ENCODE measurements at regions not wholly inside any gene's neighbourhood (a gene's known extent, or its start where the extent isn't known, plus 50 kb on each side); places are given as distances from the start of the nearest gene placed in this dataset.

GRCh38 chr6:132084811-132085509 is 133.8 kb upstream of the CCN2 start:
- POLR2A ChIA-PET: no interaction called here
- no peak overlapping the region for H3K27ac ChIP-seq (ENCODE audit: low read depth, low read length)

More at GRCh38 chr6:132084811-132085509, 133.8 kb upstream of the CCN2 start:
- Histone ChIP-seq H3K4me3 (replicated peaks in 1 of 2; ENCODE audit: low read depth in 1 of 2, low read length in 2 of 2) (no peak overlapping the region), H3K79me2 (ENCODE audit: insufficient read depth, low read length) (no peaks in the 10 kb centered on the region), H3K9me2 (ENCODE audit: insufficient read depth) (no peaks in the 10 kb centered on the region), H2AFZ (ENCODE audit: low read depth, low read length, poor library complexity, severe bottlenecking) (peak overlapping the region; percentile 2), H4K20me1 (ENCODE audit: insufficient read depth) (no peaks in the 10 kb centered on the region), H3K9ac (ENCODE audit: low read length) (no peak overlapping the region), H3K27me3 (ENCODE audit: insufficient read depth, low read length) (no peaks in the 10 kb centered on the region), H3K9me3 (ENCODE audit: control insufficient read depth in 1 of 2, insufficient read depth in 1 of 2, low read depth in 1 of 2, low read length in 2 of 2) (no peaks in the 10 kb centered on the region), H3K4me2 (ENCODE audit: low read length) (no peak overlapping the region), H3K4me1 (ENCODE audit: control insufficient read depth in 1 of 2, insufficient read depth in 2 of 2, low read length in 2 of 2) (no peaks in the 10 kb centered on the region), H3K36me3 (ENCODE audit: control insufficient read depth in 1 of 2, insufficient read depth in 2 of 2, low read length in 2 of 2) (no peaks in the 10 kb centered on the region)
- CTCF ChIA-PET: no interaction called here
- BruUV-seq (replicated peaks): no TSS peak
- RAD21 ChIA-PET (ENCODE audit: low non-redundant PET in 1 of 2, low total read pairs in 2 of 2, uncharacterized antibody in 2 of 2, unreplicated experiment in 2 of 2): no interaction called here
- intact Hi-C loops (cut with micrococcal nuclease): no loop called here
- TF ChIP-seq SP1 (IDR thresholded peaks at IDR 0.05; ENCODE audit: low read depth) (no peak), CTCF (IDR thresholded peaks at IDR 0.05 in 2 of 3, conservative IDR thresholded peaks at IDR 0.05 in 1 of 3; ENCODE audit: borderline replicate concordance in 1 of 3, insufficient read depth in 1 of 3, low read depth in 2 of 3, low read length in 2 of 3) (no peak), YY1 (IDR thresholded peaks at IDR 0.05; ENCODE audit: extremely low read depth, insufficient replicate concordance, low read depth, low read length) (no peak), ELF1 (IDR thresholded peaks at IDR 0.05; ENCODE audit: borderline replicate concordance, low read depth) (no peak), EGR1 (IDR thresholded peaks at IDR 0.05; ENCODE audit: low read depth) (no peak), CBX3 (IDR thresholded peaks at IDR 0.05; ENCODE audit: low read depth) (no peak), CEBPB (IDR thresholded peaks at IDR 0.05; ENCODE audit: low read depth) (no peak), POLR2AphosphoS5 (IDR thresholded peaks at IDR 0.05; ENCODE audit: low read depth, low read length) (no peak), MAX (IDR thresholded peaks at IDR 0.05) (no peak), ZFX (IDR thresholded peaks at IDR 0.05) (no peak), ZBTB33 (IDR thresholded peaks at IDR 0.05; ENCODE audit: extremely low read depth, insufficient replicate concordance, low read length) (no peak), ATF3 (IDR thresholded peaks at IDR 0.05) (no peak), EZH2 (IDR thresholded peaks at IDR 0.05) (no peak), FOSL1 (IDR thresholded peaks at IDR 0.05; ENCODE audit: low read depth) (no peak), SRF (IDR thresholded peaks at IDR 0.05; ENCODE audit: low read depth) (no peak)
- no peak for ATAC-seq
- no peak for DNase-seq (ENCODE audit: low read depth, low spot score)

Data from HCT116 (cell line).